ENCODE measurements at regions not wholly inside any gene's neighbourhood (a gene's known extent, or its start where the extent isn't known, plus 50 kb on each side); places are given as distances from the start of the nearest gene placed in this dataset.

GRCh38 chr1:228905701-228906101, 170.4 kb downstream of the RHOU start:
- H3K27ac ChIP-seq = no peak overlapping the region
- TF ChIP-seq CTCF (conservative IDR thresholded peaks at IDR 0.05) = no peak

DNA sequence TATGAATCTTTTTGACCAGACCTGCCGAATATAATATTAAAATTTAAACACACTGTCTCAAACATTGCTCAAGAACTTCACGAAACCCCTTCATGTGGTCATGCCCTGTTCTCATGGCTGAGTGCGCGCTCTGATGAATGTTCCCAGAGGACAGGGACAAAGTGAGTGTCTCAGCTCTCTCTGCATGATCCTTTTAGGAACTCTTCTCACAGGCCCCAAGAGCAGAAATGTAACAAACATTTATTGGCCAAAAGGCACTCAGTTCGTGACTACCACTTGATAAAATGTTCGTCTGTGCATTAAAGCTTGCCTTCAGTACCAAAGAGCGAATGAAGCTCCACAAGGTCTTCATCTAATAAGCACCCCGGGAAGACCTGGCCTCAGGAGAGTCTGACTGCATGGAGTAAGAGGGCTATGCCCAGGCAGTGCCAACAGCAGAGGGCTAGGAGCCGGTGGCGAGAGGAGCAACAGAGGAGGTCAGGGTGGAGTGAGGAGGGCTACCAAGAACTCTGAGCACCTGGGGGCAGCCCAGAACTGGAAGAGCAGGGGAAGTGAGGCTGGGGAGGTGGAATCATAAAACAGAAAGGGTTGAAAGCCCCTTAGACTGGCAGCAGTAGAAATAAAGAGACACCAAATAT, 171.1 kb downstream of the RHOU start:
- H3K27ac ChIP-seq = no peak overlapping the region
- TF ChIP-seq CTCF (conservative IDR thresholded peaks at IDR 0.05) = no peak

DNA sequence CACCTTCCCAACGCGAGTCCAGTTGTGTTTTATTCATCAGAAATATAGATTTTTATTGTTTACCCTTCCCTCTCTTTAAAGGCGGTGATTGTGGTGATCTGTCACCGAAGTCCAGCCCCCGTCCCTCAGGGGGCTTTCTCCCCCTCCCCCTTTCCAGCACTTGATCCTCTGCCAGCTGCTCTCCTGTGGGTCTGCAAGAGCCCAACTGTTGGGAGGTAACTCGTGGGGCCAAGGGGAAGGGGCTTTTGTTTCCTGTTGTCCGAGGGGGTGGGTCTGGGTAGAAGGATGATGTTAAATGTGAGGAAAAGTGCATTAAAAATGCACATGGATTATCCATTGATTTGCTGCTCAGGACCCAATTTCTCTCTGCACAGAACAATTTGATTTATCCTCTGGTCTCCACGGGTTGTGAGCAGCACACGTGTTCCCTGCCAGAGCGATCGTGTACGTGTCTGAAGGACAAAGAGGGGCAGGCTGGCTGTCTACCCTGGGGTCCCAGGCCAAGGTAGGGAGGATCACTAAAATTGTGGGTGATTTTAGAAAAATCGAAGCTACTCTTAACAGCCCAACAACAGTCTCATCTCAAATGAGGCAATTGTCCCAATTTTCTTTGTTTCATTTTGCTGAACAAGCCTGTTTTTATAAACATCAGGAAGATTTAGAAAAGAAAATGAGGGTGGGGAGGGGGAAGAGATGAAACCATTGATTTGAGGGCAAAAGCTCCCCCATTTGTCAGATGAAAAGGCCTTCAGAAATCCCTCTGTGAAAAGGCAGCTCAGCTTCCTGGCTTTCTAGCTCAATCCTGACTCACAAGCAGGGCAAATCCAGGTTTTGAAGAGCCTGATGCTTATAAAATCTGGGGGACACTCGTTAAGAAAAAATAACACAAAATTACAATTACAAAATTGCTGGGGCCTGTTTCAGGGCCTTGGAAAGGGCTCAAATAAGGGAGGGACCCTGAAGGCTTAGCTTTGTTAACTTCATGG, 176.2 kb downstream of the RHOU start:
- TF ChIP-seq CTCF (conservative IDR thresholded peaks at IDR 0.05) = no peak
- H3K27ac ChIP-seq = no peak overlapping the region

GRCh38 chr1:228913626-228914414, 178.5 kb downstream of the RHOU start:
- no peak for TF ChIP-seq CTCF (conservative IDR thresholded peaks at IDR 0.05)
- H3K27ac ChIP-seq = no peak overlapping the region

DNA sequence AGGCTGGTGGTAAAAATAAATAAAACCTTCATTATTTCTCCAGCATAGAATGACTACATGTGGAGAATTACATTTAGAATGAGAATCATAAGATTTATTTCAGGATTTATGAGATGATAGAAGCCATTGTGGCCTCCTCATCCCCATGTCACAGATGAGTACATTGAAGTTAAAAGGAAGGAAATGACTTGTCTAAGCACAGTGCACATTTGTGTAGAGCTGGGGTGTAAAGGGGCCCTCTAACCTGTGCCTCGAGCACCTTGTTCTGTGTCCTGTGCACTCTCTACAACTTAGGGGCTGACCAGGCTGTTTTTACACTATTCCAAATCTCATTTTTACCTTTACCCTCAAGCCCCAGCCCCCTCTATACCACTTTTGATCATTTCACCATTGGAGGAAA, 179.4 kb downstream of the RHOU start:
- TF ChIP-seq CTCF (conservative IDR thresholded peaks at IDR 0.05) = no peak

GRCh38 chr1:228917342-228917741, 182.1 kb downstream of the RHOU start:
- TF ChIP-seq CTCF (conservative IDR thresholded peaks at IDR 0.05) = no peak

More for the DNA sequence above, 179.4 kb downstream of the RHOU start:
- H3K27ac ChIP-seq = no peak overlapping the region

GRCh38 chr1:228917755-228918154, 182.5 kb downstream of the RHOU start:
- no peak for TF ChIP-seq CTCF (conservative IDR thresholded peaks at IDR 0.05)
- H3K27ac ChIP-seq = no peak overlapping the region

More at GRCh38 chr1:228917342-228917741, 182.1 kb downstream of the RHOU start:
- no peak overlapping the region for H3K27ac ChIP-seq
